MM.1S (cell line): ENCODE measurements at regions not wholly inside any gene's neighbourhood (a gene's known extent, or its start where the extent isn't known, plus 50 kb on each side); places are given as distances from the start of the nearest gene placed in this dataset.

ENCODE experiments used
- EZH2phosphoT487 ChIP-seq: fragments of 300-600 bp; sonication (generic); IDR thresholded peaks from 2 replicates; pipeline ENCODE4 v1.6.1; 2018; ENCODE audit warnings: antibody characterized with exemption, low read length
- TF ChIP-seq, protein P1 (sequence below): fragments of 300-600 bp; sonication (generic); IDR thresholded peaks from 2 replicates; pipeline ENCODE4 v1.5.1; 2016; ENCODE audit warnings: antibody characterized with exemption, low read length, mixed read lengths

DNA sequence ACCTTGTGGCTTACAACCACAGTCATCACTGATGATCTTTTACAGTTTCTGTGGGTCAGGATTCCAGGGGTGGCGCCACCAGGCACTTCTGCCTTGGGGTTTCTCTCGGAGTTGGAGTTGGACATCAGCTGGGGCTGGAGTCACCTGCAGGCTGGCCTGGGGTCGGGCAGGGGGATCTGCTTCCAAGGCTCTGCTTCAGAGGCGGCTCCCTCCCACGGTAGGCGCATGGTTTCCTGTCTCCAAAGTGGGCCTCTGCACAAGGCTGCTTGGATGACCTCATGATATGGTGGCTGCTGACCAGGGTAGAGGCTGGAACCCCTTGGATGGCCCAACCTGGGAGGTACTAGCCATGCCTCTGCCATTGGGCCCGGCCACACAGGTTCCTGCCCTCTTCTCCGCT, 170.6 kb upstream of the CIBAR2 start:
- TF ChIP-seq, protein P1, sequence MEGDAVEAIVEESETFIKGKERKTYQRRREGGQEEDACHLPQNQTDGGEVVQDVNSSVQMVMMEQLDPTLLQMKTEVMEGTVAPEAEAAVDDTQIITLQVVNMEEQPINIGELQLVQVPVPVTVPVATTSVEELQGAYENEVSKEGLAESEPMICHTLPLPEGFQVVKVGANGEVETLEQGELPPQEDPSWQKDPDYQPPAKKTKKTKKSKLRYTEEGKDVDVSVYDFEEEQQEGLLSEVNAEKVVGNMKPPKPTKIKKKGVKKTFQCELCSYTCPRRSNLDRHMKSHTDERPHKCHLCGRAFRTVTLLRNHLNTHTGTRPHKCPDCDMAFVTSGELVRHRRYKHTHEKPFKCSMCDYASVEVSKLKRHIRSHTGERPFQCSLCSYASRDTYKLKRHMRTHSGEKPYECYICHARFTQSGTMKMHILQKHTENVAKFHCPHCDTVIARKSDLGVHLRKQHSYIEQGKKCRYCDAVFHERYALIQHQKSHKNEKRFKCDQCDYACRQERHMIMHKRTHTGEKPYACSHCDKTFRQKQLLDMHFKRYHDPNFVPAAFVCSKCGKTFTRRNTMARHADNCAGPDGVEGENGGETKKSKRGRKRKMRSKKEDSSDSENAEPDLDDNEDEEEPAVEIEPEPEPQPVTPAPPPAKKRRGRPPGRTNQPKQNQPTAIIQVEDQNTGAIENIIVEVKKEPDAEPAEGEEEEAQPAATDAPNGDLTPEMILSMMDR: no peak
- no peak for TF ChIP-seq EZH2phosphoT487
